A549 (cell line): ENCODE measurements at regions not wholly inside any gene's neighbourhood (a gene's known extent, or its start where the extent isn't known, plus 50 kb on each side); places are given as distances from the start of the nearest gene placed in this dataset.

ENCODE experiments used
- HMGXB4 ChIP-seq: fragments of 250-450 bp; sonication (Bioruptor Pico); IDR thresholded peaks from 2 replicates; pipeline ENCODE4 v1.5.0; 2021; ENCODE audit warnings: mild to moderate bottlenecking, moderate library complexity, borderline replicate concordance
- RAD21 ChIP-seq, 2 experiments: fragments of >200 bp in 1 of 2; sonication (Bioruptor Twin) in 1 of 2; formaldehyde crosslinking in 1 of 2; IDR thresholded peaks in 1 of 2; conservative IDR thresholded peaks in 1 of 2; 2 replicates in 1 of 2; 3 replicates in 1 of 2; pipeline ENCODE4 v1.6.1; 2012 to 2018; ENCODE audit warnings: inconsistent platforms in 1 of 2
- TP53 ChIP-seq: fragments of 250-450 bp; sonication (Bioruptor Pico); IDR thresholded peaks from 2 replicates; pipeline ENCODE4 v1.5.0; 2021; ENCODE audit warnings: mild to moderate bottlenecking, moderate library complexity
- TF ChIP-seq, protein P1 (sequence below): fragments of >200 bp; sonication (Bioruptor Twin); formaldehyde crosslinking; IDR thresholded peaks from 3 replicates; pipeline ENCODE4 v1.5.1; 2016

- TF ChIP-seq TP53 (CRISPR knock-in tag) = no peak
- TF ChIP-seq RAD21 (conservative IDR thresholded peaks at IDR 0.05 in 1 of 2, IDR thresholded peaks at IDR 0.05 in 1 of 2) = no peak
- TF ChIP-seq, protein P1, sequence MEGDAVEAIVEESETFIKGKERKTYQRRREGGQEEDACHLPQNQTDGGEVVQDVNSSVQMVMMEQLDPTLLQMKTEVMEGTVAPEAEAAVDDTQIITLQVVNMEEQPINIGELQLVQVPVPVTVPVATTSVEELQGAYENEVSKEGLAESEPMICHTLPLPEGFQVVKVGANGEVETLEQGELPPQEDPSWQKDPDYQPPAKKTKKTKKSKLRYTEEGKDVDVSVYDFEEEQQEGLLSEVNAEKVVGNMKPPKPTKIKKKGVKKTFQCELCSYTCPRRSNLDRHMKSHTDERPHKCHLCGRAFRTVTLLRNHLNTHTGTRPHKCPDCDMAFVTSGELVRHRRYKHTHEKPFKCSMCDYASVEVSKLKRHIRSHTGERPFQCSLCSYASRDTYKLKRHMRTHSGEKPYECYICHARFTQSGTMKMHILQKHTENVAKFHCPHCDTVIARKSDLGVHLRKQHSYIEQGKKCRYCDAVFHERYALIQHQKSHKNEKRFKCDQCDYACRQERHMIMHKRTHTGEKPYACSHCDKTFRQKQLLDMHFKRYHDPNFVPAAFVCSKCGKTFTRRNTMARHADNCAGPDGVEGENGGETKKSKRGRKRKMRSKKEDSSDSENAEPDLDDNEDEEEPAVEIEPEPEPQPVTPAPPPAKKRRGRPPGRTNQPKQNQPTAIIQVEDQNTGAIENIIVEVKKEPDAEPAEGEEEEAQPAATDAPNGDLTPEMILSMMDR = no peak
- TF ChIP-seq HMGXB4 (CRISPR knock-in tag) = no peak
Measured at GRCh38 chr3:177596816-177597271, 399.6 kb upstream of the TBL1XR1 start.
